LHCN-M2 (cell line): ENCODE measurements at regions not wholly inside any gene's neighbourhood (a gene's known extent, or its start where the extent isn't known, plus 50 kb on each side); places are given as distances from the start of the nearest gene placed in this dataset.
"Not testable (repeated sequence)": the region's sequence is repeated elsewhere in the genome, so short reads cannot be mapped to it uniquely, and the experiment has no call there.

Experiments
- DNase-seq: peaks from one replicate; pipeline ENCODE4 v3.0.0-alpha.2; 2012; ENCODE audit warnings: low read depth

DNA sequence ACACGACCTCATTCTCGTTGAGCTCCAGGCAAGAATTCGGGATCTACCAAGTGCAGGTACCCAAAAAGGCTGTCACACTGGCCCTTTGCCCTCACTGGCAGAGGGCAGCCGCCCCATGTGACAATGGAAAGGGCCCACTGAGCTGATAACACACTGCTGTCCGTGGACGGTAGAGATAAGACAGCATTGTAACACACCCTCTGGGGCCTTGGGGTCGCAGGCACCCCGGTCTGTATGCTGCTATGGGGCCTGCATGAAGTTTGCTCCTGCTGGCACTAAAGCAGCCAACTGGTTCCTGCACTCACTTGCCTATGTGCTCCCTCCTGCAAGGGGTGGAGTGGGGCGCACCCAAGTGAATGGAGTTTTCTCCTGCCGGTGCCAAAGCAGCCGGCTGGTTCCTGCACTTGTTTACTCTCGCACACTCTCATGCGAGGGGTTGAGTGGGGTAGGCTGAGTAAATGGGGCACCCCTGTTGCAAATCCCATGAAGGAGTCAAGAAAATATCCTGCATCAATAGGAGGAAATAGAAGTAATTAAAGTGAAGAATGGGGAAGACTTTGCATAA lies 477.9 kb downstream of the ATP23 start:
- no peak for DNase-seq

DNA sequence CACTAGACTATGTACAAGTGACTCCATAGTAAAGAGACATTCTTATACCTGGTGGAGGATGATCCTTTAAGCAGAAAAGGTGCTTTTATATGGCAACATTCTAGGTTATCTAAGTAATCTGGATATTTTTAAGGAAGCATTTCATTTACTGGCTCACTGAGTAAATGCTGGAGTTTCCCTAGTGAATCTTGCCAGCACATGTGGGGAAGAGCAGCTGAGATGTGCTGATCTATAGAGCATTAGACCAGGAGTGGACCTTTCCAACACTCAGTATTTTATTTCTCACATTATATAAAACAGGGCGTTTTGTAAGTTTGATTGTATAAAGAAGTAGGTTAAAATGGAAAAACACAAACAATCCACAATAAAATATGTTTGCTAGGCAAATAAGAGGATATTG lies 478.5 kb downstream of the ATP23 start:
- no peak for DNase-seq

GRCh38 chr12:58420503-58420902 lies 479.1 kb downstream of the ATP23 start:
- DNase-seq = no peak

DNA sequence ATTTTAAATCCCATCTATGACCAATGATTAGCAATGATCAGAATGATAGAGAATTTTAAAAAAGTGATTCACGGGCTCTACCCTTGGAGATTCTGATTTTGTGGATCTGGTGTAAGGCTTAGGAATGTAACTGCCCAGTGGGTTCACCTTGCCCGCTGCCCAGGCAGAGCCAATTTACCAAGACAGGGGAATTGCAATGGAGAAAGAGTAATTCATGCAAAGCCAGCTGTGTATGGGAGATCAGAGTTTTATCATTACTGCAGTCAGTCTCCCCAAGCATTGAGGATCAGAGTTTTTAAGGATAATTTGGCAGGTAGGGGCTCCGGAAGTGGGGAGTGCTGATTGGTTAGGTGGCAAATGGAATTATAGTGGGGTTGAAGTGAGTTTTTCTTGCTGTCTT lies 480.6 kb downstream of the ATP23 start:
- no peak for DNase-seq

DNA sequence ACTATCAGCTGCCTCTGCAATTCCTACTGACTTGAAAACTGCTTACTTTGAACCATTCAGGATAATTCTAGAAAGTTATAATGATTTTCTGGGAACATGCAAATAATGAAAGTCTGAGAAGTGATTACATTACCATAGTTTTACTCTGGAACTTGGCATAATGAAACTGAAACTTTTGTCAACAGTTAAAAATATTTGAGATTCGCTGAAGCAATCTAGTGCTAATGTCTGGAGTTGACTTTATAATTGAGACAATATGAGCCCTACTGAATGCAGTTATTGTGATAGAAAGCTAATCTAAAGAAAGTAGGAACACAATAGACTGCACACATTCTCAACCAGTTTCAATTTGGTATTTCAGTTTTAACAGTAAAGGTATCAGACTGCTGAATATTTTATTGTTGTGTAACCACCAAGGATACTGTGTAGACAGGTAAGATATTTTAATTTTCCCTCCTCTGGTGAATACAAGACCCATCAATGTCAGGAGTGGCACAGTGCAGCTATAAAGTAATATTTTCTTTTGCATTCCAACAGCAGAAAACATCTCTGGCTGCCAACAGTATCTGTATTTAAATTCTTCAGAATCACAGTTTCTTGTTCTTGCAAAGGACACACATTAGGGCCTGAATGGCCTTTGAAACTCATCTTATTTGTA lies 483.5 kb downstream of the ATP23 start:
- peak; percentile 31 for DNase-seq

DNA sequence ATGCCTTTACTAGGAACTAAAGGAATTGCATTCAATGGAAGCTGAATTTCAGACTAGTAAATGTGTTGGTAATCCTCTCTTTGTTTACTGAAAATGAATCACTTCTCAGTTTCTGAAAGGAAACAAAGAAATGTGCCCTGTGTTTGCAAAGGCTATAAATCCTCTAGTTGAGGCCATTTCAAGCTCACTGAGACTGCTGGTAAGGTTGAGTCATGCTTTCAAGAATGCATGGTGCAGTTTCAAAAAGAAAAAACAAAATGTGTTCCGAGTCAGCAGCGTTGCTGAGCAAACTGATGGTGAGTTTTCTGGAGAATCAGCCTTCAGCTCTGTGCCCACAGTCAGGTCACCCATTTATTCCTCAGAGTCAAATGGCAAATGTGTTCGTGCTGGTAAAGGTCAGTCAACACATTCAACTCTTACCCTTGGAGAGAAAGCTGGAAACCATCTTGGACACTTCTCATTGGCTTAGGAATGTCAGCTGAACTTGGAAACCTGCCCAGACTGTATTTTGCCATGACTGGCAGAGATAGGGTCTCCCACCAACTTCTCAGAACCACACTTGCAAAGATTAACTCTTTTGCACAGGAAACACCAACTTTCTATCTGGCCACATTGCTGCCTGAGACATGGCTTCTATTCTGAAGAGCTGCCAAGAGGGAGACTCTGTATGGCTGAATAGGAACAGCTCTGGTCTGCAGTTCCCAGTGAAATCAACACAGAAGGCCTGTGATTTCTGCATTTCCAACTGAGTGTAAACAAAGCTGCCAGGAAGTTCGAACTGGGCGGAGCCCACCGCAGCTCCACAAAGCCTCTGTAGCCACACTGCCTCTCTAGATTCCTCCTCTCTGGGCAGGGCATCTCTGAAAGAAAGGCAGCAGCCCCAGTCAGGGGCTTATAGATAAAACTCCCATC lies 484.4 kb downstream of the ATP23 start:
- DNase-seq = peak; percentile 95

DNA sequence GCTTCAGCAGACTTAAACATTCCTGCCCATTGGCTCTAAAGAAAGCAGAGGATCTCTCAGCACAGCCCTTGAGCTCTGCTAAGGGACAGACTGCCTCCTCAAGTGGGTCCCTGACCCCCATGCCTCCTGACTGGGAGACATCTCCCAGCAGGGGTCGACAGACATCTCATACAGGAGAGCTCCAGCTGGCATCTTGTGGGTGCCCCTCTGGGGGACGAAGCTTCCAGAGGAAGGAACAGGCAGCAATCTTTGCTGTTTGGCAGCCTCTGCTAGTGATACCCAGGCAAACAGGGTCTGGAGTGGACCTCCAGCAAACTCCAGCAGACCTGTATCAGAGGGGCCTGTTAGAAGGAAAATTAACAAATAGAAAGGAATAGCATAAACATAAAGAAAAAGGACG lies 485.1 kb downstream of the ATP23 start:
- DNase-seq = not testable (repeated sequence)

DNA sequence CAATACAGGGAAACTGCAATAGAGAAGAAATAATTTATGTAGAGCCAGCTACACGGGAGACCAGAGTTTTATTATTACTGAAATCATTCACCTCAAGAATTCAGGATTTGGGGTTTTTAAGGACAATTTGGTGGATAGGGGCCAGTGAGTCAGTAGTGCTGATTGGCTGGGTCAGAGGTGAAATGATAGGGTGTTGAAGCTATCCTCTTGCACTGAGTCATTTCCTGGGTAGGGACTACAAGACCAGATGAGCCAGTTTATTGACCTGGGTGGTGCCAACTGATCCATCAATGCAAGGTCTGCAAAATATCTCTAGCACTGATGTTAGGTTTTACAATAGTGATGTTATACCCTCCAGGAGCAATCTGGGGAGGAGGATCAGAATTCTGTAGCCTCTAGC lies 486.3 kb downstream of the LRIG3 start:
- peak; percentile 53 for DNase-seq

DNA sequence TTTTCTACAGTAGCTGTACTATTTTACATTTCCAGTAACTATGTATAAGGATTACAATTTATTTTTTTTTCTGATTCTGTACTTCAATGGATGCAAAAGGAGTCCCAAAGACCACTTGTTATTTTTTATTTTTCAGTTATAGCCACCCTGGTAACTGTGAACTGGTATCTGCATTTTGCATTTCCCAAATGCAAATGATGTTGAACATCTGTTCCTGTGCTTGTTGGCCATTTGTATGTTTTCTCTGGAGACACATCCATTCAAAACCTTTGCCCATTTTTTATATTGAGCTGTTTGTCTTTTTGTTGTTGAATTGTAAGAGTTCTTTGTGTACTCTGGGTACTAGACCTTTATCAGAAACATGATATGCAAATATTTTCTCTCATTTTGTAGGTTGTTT lies 485.6 kb downstream of the LRIG3 start:
- DNase-seq = no peak

DNA sequence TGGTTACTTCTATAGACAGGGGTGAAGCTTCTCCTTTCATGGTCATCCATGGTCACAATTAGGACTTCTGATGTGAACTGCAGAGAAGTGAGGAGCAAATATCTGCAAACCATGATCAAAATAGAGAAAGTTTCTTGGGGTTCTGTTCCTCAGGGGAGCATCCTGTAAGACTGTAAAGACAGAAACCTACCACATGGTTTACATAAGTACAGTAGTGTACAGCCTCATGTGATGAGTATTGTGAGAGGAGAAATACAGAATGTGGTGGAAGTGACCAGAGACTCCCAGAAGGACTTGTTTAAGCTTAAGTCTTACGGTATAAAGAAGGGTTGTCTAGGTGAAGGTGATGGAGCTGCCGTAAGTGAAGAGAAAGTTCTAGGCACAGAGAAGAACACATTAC lies 484.7 kb downstream of the LRIG3 start:
- no peak for DNase-seq

- DNase-seq = no peak
Observed at GRCh38 chr12:58441483-58441882, 478.8 kb downstream of the LRIG3 start.

DNA sequence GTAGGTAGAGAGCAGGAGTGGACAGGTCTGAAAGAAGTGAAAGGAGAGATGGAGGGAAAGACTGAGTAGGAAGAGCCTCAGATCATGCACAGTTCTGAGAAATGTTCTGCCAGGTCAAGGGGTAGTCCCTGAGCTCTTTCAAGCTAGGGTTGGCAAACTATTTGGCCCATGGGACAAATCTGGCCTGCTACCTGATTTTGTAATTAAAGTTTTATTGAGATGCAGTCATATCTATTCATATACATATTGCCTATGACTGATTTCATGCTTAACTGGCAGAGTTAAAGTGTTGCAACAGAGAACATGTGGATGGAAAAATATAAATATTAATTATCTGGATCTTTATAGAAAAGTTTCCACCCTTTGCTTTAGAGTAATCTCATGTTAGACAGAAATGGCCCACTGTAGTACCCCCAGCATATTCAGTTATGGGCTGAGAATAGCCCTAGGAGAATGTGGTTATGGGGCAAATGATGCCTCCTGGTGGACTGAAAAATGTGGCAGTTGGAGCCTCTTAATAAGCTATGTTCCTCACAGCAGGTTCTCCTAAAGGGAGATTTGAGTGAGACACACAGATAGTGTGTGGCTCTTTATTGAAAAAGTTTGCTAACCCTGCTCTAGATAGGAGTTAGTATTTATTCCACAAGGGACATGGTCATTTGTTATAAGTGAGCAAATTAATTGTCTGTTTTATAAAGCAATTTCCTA lies 476.9 kb downstream of the LRIG3 start:
- peak; percentile 54 for DNase-seq

- DNase-seq = peak; percentile 81
Observed at GRCh38 chr12:58443981-58444371, 476.3 kb downstream of the LRIG3 start.

GRCh38 chr12:58450868-58451482 lies 469.3 kb downstream of the LRIG3 start:
- DNase-seq = no peak

- peak; percentile 59 for DNase-seq
Observed at GRCh38 chr12:58452546-58452945, 467.8 kb downstream of the LRIG3 start.

DNA sequence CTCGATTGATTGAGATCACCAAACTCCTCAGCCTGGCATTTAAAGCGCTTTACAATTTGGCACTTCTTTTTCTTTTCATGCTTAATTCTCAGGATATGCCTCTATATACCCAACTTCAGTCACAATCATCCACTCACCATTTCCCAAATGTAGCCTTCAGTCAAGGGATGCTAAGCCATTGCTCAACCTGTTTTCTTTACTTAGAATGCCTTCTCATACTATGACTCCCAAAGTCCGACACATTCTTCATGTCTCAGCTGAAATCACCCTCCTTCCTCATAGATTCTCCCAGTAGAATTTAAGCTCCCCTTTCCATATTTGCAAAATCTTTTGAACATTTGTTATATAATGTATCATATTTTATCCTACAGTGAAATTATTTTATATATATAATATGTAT lies 467.0 kb downstream of the LRIG3 start:
- no peak for DNase-seq

GRCh38 chr12:58455136-58455535 lies 465.2 kb downstream of the LRIG3 start:
- no peak for DNase-seq

DNA sequence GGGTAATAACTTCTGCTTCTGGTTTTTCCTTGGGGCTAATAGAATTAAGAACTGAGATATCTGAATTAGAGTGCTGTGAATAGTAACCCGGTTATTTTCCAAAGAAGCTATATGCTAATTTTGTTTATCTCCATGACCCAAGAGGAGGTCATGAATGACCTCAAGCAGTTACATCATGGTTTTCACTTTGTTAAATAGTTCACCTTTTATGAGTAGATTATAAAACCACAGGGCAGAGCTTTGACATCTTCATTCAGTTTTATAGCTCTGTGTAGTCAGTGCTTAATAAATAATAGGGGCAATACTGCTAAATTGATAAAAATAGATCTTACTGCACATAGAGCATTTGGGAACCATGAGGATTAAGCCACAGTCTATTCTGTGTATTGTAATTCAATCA lies 462.2 kb downstream of the LRIG3 start:
- no peak for DNase-seq

GRCh38 chr12:58459191-58459590 lies 461.1 kb downstream of the LRIG3 start:
- peak; percentile 58 for DNase-seq

GRCh38 chr12:58463051-58463450 lies 457.3 kb downstream of the LRIG3 start:
- no peak for DNase-seq

GRCh38 chr12:58465418-58465817 lies 454.9 kb downstream of the LRIG3 start:
- DNase-seq = peak; percentile 36
